ENCODE measurements at regions not wholly inside any gene's neighbourhood (a gene's known extent, or its start where the extent isn't known, plus 50 kb on each side); places are given as distances from the start of the nearest gene placed in this dataset.
A peak's percentile ranks its signal among the peaks of the same experiment; 100 is the strongest.

- DNase-seq (ENCODE audit: low spot score), result no peak
Observed at GRCh38 chr3:117304681-117305080, 595.1 kb downstream of the TUSC7 start.

- DNase-seq (ENCODE audit: low spot score), result no peak
Observed at GRCh38 chr3:117305681-117306080, 596.1 kb downstream of the TUSC7 start.

- DNase-seq (ENCODE audit: low spot score), result no peak
Observed at GRCh38 chr3:117306299-117306698, 596.7 kb downstream of the TUSC7 start.

- no peak for DNase-seq (ENCODE audit: low spot score)
Observed at GRCh38 chr3:117308353-117308752, 598.8 kb downstream of the TUSC7 start.

- DNase-seq (ENCODE audit: low spot score), result no peak
Observed at GRCh38 chr3:117308756-117309155, 599.2 kb downstream of the TUSC7 start.

- DNase-seq (ENCODE audit: low spot score), result no peak
Observed at GRCh38 chr3:117310536-117310935, 601.0 kb downstream of the TUSC7 start.

- DNase-seq (ENCODE audit: low spot score), result no peak
Observed at GRCh38 chr3:117314441-117315150, 605.0 kb downstream of the TUSC7 start.

GRCh38 chr3:117322866-117323265 lies 613.3 kb downstream of the TUSC7 start:
- peak; percentile 7 for DNase-seq (ENCODE audit: low spot score)

GRCh38 chr3:117346901-117347300 lies 637.3 kb downstream of the TUSC7 start:
- no peak for DNase-seq (ENCODE audit: low spot score)

- no peak for DNase-seq (ENCODE audit: low spot score)
Observed at GRCh38 chr3:117348884-117349283, 639.3 kb downstream of the TUSC7 start.

GRCh38 chr3:117349566-117349965 lies 640.0 kb downstream of the TUSC7 start:
- DNase-seq (ENCODE audit: low spot score), result no peak

GRCh38 chr3:117350371-117350770 lies 640.8 kb downstream of the TUSC7 start:
- DNase-seq (ENCODE audit: low spot score), result no peak

GRCh38 chr3:117355566-117355965 lies 646.0 kb downstream of the TUSC7 start:
- peak; percentile 3 for DNase-seq (ENCODE audit: low spot score)

- DNase-seq (ENCODE audit: low spot score), result no peak
Observed at GRCh38 chr3:117356091-117356705, 646.6 kb downstream of the TUSC7 start.

- DNase-seq (ENCODE audit: low spot score), result no peak
Observed at GRCh38 chr3:117358717-117359314, 649.2 kb downstream of the TUSC7 start.

- no peak for DNase-seq (ENCODE audit: low spot score)
Observed at GRCh38 chr3:117366574-117366973, 657.0 kb downstream of the TUSC7 start.

- no peak for DNase-seq (ENCODE audit: low spot score)
Observed at GRCh38 chr3:117367861-117368260, 658.3 kb downstream of the TUSC7 start.

- no peak for DNase-seq (ENCODE audit: low spot score)
Observed at GRCh38 chr3:117380631-117381030, 671.1 kb downstream of the TUSC7 start.

GRCh38 chr3:117393119-117393518 lies 683.5 kb downstream of the TUSC7 start:
- DNase-seq (ENCODE audit: low spot score), result no peak

- DNase-seq (ENCODE audit: low spot score), result no peak
Observed at GRCh38 chr3:117398141-117398899, 688.7 kb downstream of the TUSC7 start.

GRCh38 chr3:117399311-117400078 lies 689.9 kb downstream of the TUSC7 start:
- peak; percentile 47 for DNase-seq (ENCODE audit: low spot score)

- DNase-seq (ENCODE audit: low spot score), result no peak
Observed at GRCh38 chr3:117400303-117400702, 690.7 kb downstream of the TUSC7 start.
